CD4-positive, alpha-beta T cell treated with Interleukin-1 beta for 1 hour (primary cell): ENCODE measurements at regions not wholly inside any gene's neighbourhood (a gene's known extent, or its start where the extent isn't known, plus 50 kb on each side); places are given as distances from the start of the nearest gene placed in this dataset.

Experiments
- DNase-seq, 2 donors: peaks; one replicate each; pipeline ENCODE4 v3.0.0-alpha.2; 2020 to 2022

- DNase-seq: no peak
Observed at GRCh38 chr12:123077298-123078119, 73.4 kb downstream of the PITPNM2 start.

- DNase-seq: peak; percentile 16 to 49
Observed at GRCh38 chr12:123076604-123077297, 74.1 kb downstream of the PITPNM2 start.

- peak; percentile 67 to 73 for DNase-seq
Observed at GRCh38 chr12:123075646-123076171, 75.2 kb downstream of the PITPNM2 start.

GRCh38 chr12:123075087-123075645 lies 75.7 kb downstream of the PITPNM2 start:
- DNase-seq: no peak

DNA sequence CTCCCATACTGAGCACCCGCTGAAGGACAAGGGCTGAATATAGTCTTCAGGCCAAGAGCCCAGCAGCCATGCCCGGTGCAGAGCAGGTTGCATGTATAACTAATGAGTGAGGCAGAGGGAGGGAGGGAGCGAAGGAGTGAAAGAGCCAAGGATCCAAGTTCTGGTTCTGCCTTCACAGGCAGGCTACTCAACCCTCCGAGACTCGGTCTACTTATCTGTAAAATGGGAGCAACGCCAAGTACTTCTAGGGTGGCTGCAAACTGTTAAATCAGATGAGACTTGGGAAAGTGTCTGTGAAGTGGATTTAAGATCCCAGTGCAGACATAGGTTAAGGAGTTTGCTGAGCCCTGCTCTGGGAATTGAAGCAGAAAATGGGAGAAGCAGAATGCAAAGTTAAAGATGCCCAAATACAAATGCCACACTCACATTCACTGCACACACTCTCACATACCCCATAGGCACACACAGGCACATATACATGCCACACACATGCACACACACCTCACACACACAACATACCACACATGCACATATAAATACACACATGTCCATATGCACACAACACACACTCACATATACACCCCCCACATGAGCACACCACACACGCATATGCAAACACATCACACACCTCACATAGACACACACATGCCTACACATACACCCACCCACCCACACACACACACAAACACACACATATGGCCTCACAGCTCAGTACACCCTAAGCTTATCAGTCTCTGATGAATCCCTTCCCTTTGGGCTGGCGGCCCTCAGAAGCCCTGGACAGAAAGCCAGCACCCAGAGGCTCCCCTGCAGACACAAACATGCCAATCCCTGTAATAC lies 76.7 kb downstream of the PITPNM2 start:
- no peak for DNase-seq

DNA sequence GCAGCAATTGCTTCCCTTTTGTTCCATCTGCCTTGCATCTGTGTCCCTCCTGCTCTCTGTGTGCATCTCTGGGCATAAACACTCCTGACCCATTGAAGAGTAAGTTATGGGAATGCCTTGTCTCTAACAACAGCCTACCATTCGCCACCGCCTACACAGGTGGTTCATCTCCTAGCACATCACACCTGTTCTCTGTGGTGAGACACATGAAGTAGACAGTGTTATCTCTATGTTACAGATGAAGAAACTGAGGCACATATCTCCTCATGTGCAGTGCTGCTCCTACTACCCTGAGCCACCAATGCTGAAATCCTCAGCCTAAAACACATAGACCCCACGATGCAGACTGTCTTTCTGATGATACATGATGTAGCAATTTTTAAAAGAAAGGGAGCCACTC lies 77.6 kb downstream of the PITPNM2 start:
- DNase-seq: no peak

DNA sequence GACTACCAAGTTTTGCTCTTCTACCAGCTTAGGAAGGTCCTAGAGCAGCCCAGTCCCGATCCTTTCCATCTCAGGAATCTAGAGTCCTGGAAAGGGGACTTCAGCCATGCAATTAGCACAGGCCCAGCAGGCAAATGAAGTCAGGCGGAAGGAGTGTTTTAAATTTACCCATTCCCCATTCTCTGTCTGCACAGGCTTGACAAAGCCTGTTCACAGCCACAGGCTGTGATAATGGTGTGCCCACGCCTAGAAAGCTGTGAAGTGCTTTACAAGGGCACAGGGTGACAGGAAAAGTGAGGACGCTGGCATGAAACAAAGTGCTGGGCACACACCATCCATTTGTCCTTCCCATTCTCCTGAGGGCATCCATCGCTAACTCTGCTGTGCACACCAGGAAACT lies 79.0 kb downstream of the PITPNM2 start:
- DNase-seq: no peak

DNA sequence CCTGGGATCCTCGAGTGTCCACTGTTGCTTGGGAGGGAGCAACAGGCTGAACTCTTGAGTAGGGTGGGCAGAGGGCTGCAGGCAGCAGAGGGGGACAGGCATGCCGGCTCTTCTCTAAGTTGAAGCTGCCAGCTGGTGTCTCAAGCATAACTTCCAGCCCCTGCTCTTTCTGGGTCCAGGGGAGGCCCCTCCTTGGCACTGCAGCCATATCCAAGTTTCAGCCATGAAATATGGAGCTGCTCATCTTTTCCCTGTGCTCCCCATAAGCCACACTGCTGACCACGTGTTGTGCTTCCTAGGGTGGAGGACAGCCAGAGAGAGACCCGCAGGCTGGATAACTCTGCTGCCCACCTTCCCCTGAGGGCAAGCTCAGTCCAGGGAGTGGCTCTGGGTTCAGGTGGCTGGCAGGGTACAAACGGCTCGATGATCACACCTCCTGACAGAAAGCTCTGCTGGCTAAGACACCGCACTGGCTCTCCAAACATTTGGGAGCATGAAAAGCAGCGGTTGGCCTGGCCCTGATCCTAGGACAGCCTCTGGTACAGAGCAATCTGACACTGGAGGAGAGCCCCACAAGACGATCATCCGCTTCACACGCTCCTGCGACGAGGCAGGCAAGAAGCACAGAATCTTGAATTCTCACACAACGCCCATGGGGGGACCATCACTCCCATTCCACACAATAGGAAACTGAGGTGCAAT lies 79.6 kb downstream of the PITPNM2 start:
- no peak for DNase-seq

GRCh38 chr12:123070267-123071081 lies 80.4 kb downstream of the PITPNM2 start:
- no peak for DNase-seq

- DNase-seq: no peak
Observed at GRCh38 chr12:123069436-123070266, 81.2 kb downstream of the PITPNM2 start.

- no peak for DNase-seq
Observed at GRCh38 chr12:123067654-123068053, 83.2 kb downstream of the PITPNM2 start.

DNA sequence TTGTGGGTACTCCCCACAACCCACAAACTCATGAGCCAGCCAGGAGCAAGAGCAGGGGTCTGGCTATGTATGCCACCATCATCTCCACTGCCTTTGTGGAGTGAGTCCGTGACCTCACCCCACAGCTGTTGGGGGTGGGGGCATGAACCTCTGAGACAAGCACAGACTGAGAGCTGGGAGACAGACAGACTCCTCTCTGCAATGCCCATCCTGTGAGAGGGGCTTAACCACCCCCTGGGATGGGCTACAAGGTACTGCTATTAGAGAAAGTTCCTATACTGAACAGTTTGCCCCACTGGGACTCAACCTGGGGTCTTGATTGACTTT lies 84.5 kb downstream of the PITPNM2 start:
- no peak for DNase-seq

DNA sequence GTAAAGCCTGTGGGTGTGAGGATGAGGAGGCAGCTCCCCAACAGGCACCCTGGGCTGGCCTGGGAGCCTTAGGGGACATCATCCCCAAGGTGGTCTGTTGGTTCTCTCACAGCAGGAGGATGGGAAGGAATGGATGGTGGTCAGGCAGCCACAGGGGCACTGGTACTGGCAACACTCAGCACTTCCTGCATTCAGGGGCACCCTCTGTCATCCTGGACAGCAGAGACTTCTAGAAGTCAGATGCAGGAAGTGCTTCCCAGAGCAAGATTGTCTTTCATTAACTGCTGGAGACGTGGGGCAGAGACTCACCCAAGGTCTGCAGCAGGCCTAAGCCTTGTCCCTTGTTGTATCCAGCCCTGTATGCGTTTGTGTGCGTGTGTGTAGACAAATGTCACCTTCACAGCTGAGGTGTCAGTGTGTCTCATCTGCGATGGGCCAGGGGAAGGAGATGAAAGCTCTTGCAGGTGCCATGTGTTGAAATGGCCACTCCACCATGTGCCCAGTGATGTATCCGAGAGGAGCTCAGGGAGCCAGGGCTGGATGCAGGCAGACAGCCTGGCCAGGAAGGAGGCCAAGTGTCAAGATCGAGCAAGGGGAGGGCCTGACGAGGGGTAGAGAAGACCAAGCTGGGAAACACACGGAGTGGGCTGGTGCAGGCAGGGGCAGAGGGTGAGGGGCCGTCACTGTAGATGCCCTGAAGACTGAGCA lies 85.1 kb downstream of the PITPNM2 start:
- no peak for DNase-seq

DNA sequence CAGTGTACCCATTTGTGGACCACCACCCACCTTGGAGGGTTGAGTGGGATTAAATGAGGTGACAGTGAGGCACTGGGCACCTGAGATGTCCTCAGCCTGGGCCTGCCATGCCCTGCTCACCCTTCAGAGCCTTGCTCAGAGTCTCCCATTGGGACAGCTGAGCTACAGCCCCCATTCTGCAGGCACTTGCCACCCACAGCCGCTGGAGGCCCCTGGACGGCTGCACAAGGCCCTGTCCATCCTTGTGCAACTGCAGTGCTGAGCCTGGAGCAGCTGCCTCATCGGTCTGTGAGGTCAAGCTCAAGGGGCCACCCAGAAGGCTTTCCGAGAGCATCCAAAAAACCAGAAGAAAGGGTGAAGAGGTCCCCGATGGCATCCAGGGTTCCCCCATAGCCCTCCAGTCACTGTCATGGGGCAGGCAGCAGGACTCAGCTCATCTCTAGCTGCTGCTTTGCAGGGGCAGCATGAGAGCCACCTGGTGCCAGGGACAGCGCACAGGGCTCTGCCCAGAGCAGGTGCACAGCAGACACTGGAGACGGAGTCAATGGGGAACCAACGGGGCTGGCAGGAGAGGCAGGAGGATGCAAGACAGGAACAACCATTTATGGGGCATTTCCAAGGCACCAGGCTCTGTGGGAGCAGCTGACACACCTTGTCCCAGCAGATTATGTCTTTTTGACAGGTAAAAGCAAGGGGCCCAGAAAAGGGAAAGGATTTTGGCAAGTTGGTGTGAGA lies 84.6 kb downstream of the ARL6IP4 start:
- DNase-seq: no peak

GRCh38 chr12:123064366-123064765 lies 83.9 kb downstream of the ARL6IP4 start:
- DNase-seq: no peak

DNA sequence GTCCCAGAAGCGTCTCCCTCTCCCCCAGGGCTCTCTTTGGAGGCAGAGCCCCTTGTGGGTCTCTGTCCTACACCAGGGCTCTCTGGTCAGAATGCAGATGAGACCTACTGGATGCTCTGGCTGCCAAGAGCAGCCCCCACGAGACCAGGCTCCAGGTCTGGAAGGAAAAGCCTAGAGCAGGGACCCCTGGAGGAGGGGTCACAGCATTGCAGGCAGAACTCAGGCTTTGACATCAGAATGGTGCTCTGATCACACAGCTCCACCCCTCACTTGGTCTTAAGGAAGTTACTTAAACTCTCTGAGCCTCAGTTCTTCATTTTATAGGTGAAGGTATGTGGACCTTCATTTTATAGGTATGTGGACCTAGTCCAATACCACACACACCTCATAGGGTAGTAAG lies 83.1 kb downstream of the ARL6IP4 start:
- peak in 1 of 2 donors; percentile 18 for DNase-seq

- peak in 1 of 2 donors; percentile 28 for DNase-seq
Observed at GRCh38 chr12:123062681-123063486, 82.4 kb downstream of the ARL6IP4 start.
